ENCODE measurements at regions not wholly inside any gene's neighbourhood (a gene's known extent, or its start where the extent isn't known, plus 50 kb on each side); places are given as distances from the start of the nearest gene placed in this dataset.

DNA sequence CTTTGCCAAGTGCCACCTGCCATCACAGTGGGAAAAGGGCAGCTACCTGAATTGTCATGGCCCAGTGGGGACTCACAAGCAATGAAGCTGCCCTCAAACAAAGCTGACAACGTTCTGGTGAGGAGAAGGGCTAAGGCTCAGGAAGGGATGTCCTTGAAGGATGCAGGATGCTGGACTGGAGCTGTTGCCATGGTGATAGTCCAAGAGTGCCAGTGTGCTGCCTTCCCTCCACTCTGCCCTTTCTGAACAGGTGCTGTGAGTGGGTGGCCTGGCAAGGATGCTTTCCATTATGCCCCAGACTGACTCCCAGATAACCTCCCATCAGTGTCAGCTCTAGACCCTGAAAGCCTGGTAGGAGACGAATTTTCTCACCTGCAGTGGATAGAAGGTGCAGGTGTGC lies 137.8 kb upstream of the GYPC start:
- TF ChIP-seq, protein P1, sequence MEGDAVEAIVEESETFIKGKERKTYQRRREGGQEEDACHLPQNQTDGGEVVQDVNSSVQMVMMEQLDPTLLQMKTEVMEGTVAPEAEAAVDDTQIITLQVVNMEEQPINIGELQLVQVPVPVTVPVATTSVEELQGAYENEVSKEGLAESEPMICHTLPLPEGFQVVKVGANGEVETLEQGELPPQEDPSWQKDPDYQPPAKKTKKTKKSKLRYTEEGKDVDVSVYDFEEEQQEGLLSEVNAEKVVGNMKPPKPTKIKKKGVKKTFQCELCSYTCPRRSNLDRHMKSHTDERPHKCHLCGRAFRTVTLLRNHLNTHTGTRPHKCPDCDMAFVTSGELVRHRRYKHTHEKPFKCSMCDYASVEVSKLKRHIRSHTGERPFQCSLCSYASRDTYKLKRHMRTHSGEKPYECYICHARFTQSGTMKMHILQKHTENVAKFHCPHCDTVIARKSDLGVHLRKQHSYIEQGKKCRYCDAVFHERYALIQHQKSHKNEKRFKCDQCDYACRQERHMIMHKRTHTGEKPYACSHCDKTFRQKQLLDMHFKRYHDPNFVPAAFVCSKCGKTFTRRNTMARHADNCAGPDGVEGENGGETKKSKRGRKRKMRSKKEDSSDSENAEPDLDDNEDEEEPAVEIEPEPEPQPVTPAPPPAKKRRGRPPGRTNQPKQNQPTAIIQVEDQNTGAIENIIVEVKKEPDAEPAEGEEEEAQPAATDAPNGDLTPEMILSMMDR (IDR thresholded peaks at IDR 0.05) = no peak
- TF ChIP-seq POLR2A (IDR thresholded peaks at IDR 0.05) = no peak
- no peak for TF ChIP-seq EP300 (IDR thresholded peaks at IDR 0.05)
- H3K27me3 ChIP-seq = no peaks in the 10 kb centered on the region
- H3K4me3 ChIP-seq = no peak overlapping the region
- no peaks in the 10 kb centered on the region for H3K36me3 ChIP-seq
- H3K4me1 ChIP-seq (ENCODE audit: insufficient read depth) = no peaks in the 10 kb centered on the region
- intact Hi-C loops (cut with DNase I) = no loop called here
- WGBS, 3 donors = 52 to 63% (median 59%) methylated on average over 2 of the region's 2 CpGs
- no peaks in the 10 kb centered on the region for H3K9me3 ChIP-seq
- no peak for DNase-seq
- H3K27ac ChIP-seq = no peak overlapping the region

DNA sequence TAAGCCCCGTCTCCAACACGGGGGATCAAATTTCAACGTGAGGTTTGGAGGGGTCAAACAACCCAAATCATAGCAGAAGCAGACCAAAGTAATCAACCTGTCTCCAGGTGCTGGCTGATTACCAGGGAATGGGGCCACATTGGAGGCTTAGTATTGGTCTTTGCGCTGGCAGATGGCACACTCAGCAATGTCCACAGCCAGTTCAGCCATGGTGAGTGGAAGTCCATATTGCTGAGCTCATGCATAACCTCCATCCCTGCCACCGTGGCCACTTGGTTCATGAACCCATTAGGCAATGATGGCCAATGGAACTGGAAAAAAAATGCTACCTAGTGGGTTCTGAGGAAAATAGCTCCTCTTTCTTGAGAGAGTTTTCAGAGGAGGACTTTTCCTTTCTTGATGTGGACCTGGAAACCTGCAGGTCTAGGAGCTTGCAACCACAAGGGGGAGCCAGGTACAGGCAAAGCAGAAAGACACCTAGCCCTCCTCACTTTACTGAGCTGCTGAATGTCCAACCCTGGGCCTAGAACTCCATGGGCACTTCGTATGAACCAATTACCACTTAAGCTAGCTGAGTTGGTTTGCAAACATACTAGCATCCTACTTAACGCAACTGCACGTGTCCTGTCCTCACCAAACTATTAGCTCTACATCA lies 128.0 kb upstream of the GYPC start:
- 66 to 76% (median 71%) methylated on average over 8 of the region's 8 CpGs for WGBS, 3 donors
- intact Hi-C loops (cut with DNase I) = loop anchor here in 1 of 4 donors (5.0 kb wide), 1 partner anchor 249 kb away; no protein-coding TSS in a partner anchor
- Histone ChIP-seq H3K4me3 (no peak overlapping the region), H3K27me3 (no peaks in the 10 kb centered on the region), H3K36me3 (no peaks in the 10 kb centered on the region), H3K9me3 (no peaks in the 10 kb centered on the region), H3K4me1 (ENCODE audit: insufficient read depth) (no peaks in the 10 kb centered on the region), H3K27ac (no peak overlapping the region)
- TF ChIP-seq EP300 (IDR thresholded peaks at IDR 0.05) = no peak
- TF ChIP-seq, protein P1 (IDR thresholded peaks at IDR 0.05) = peak in 1 of 3 donors; percentile 14
- DNase-seq = peak; percentile 55 to 74 (median 68)

DNA sequence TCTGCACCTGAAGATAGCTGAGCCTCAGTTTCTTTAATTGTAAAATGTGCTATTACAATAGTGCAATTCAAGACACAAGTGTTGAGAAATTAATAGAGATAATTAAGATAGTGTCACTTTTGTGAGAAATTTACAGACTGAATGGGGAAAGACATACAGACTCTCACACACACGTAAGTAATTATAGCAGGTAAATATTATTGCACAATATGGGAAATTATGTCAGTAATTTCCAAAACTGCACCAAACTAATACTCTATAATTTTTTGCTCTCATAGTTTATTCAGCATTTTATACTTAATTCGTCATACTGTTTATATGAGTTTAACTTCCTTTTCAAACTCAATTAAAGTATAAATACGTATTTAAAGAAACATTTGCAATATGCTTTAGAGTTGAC lies 124.9 kb upstream of the GYPC start:
- Histone ChIP-seq H3K9me3 (no peaks in the 10 kb centered on the region), H3K36me3 (no peaks in the 10 kb centered on the region), H3K4me3 (no peak overlapping the region), H3K27ac (no peak overlapping the region), H3K27me3 (no peaks in the 10 kb centered on the region), H3K4me1 (ENCODE audit: insufficient read depth) (no peaks in the 10 kb centered on the region)
- intact Hi-C loops (cut with DNase I) = loop anchor here in 2 of 4 donors (10.0 kb wide), 1 partner anchor 244 kb away; no protein-coding TSS in a partner anchor
- TF ChIP-seq POLR2A (IDR thresholded peaks at IDR 0.05) = no peak
- no peak for TF ChIP-seq EP300 (IDR thresholded peaks at IDR 0.05)
- TF ChIP-seq, protein P1 (IDR thresholded peaks at IDR 0.05) = no peak
- DNase-seq = no peak
- WGBS, 3 donors = 88 to 94% (median 90%) methylated on average over 3 of the region's 3 CpGs

DNA sequence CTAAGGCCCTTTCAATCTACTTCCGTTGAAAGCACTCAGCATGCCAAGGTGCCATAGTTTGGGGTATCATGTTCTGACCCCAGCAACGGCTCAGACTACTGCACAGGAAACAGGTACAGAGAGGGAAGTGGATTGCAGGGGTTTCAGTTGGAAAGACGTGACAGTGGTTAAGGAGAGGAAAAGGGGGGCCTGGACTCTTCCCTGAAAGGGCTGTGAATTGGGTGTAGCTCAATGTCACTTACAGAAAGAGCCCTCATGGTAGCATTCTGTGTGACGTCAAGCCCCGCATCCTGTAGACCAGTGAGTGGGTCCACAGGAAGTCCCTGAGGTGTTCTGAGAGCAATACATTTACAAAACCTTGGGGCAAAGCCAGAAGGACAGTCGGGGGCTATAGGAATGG lies 121.5 kb upstream of the GYPC start:
- no peak for DNase-seq
- no peak for TF ChIP-seq POLR2A (IDR thresholded peaks at IDR 0.05)
- TF ChIP-seq EP300 (IDR thresholded peaks at IDR 0.05) = no peak
- TF ChIP-seq, protein P1 (IDR thresholded peaks at IDR 0.05) = no peak
- intact Hi-C loops (cut with DNase I) = loop anchor here in 2 of 4 donors (10.0 kb wide), 1 partner anchor 240 kb away; no protein-coding TSS in a partner anchor
- WGBS, 3 donors = 76 to 80% (median 77%) methylated on average over 6 of the region's 6 CpGs
- H3K4me1 ChIP-seq (ENCODE audit: insufficient read depth) = no peaks in the 10 kb centered on the region
- no peaks in the 10 kb centered on the region for H3K36me3 ChIP-seq
- no peak overlapping the region for H3K4me3 ChIP-seq
- H3K27ac ChIP-seq = no peak overlapping the region
- H3K27me3 ChIP-seq = no peaks in the 10 kb centered on the region
- H3K9me3 ChIP-seq = no peaks in the 10 kb centered on the region
